ENCODE measurements at regions not wholly inside any gene's neighbourhood (a gene's known extent, or its start where the extent isn't known, plus 50 kb on each side); places are given as distances from the start of the nearest gene placed in this dataset.

DNA sequence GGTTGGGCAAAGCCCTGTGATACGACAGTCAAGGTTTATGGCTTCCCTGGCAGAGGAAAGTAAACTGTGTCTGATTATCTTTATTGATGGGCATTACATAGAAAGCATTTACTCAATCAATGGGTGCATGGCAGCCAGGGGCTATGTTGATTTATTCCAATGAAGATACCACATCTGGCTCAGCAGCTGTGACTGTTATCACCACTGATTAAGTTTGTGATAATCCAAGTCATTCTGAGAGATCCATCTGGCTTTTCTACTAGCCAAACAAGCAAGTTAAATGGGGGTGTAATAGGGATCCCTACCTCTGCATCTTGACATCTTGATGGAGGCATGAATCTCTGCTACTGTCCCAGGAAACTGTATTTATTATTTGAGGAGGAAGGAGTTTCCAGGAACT lies 86.7 kb downstream of the KLF6 start (continued):
- TF ChIP-seq FOXM1 (IDR thresholded peaks at IDR 0.05; ENCODE audit: low read depth) (no peak), YY1 (IDR thresholded peaks at IDR 0.05; ENCODE audit: low read depth) (no peak), GATA2 (CRISPR knock-in tag; IDR thresholded peaks at IDR 0.05) (peak; percentile 51), ELF1 (IDR thresholded peaks at IDR 0.05) (no peak)
- TF ChIP-seq, protein P1, sequence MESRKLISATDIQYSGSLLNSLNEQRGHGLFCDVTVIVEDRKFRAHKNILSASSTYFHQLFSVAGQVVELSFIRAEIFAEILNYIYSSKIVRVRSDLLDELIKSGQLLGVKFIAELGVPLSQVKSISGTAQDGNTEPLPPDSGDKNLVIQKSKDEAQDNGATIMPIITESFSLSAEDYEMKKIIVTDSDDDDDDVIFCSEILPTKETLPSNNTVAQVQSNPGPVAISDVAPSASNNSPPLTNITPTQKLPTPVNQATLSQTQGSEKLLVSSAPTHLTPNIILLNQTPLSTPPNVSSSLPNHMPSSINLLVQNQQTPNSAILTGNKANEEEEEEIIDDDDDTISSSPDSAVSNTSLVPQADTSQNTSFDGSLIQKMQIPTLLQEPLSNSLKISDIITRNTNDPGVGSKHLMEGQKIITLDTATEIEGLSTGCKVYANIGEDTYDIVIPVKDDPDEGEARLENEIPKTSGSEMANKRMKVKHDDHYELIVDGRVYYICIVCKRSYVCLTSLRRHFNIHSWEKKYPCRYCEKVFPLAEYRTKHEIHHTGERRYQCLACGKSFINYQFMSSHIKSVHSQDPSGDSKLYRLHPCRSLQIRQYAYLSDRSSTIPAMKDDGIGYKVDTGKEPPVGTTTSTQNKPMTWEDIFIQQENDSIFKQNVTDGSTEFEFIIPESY (IDR thresholded peaks at IDR 0.05; ENCODE audit: borderline replicate concordance, low read depth) = no peak

DNA sequence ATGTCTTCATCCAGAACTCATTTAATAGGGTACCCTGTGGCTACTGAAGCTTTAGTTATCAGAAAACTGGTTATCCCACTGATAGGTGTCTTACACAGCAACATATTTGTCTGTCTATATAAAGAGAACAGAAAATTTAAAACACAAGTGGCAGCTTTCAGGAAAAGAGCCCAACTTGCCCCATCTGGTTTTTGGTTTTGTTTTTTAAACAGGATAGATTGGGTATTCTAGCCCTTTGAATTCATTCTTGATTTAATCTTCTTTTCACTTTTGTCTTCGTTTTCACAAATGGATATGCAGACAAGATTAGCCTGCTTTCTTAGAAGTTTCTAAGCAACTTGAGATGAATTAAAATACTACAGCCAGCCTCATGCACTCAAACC lies 91.3 kb downstream of the KLF6 start:
- POLR2A ChIA-PET = no interaction called here

More for the DNA sequence above, 91.3 kb downstream of the KLF6 start:
- H3K4me3 ChIP-seq (ENCODE audit: low read depth in 2 of 2, low read length in 1 of 2) = no peak overlapping the region
- no peak overlapping the region for H3K9ac ChIP-seq
- H3K9me2 ChIP-seq = no peaks in the 10 kb centered on the region; the same call in 1 of the 2 replicates
- TF ChIP-seq, protein P2, sequence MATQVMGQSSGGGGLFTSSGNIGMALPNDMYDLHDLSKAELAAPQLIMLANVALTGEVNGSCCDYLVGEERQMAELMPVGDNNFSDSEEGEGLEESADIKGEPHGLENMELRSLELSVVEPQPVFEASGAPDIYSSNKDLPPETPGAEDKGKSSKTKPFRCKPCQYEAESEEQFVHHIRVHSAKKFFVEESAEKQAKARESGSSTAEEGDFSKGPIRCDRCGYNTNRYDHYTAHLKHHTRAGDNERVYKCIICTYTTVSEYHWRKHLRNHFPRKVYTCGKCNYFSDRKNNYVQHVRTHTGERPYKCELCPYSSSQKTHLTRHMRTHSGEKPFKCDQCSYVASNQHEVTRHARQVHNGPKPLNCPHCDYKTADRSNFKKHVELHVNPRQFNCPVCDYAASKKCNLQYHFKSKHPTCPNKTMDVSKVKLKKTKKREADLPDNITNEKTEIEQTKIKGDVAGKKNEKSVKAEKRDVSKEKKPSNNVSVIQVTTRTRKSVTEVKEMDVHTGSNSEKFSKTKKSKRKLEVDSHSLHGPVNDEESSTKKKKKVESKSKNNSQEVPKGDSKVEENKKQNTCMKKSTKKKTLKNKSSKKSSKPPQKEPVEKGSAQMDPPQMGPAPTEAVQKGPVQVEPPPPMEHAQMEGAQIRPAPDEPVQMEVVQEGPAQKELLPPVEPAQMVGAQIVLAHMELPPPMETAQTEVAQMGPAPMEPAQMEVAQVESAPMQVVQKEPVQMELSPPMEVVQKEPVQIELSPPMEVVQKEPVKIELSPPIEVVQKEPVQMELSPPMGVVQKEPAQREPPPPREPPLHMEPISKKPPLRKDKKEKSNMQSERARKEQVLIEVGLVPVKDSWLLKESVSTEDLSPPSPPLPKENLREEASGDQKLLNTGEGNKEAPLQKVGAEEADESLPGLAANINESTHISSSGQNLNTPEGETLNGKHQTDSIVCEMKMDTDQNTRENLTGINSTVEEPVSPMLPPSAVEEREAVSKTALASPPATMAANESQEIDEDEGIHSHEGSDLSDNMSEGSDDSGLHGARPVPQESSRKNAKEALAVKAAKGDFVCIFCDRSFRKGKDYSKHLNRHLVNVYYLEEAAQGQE (IDR thresholded peaks at IDR 0.05; ENCODE audit: low read depth, low read length) = no peak
- no peak for TF ChIP-seq TAF1 (IDR thresholded peaks at IDR 0.05; ENCODE audit: borderline replicate concordance, low read depth, low read length)
- TF ChIP-seq NRF1 (IDR thresholded peaks at IDR 0.05; ENCODE audit: low read depth, low read length) = no peak
- TF ChIP-seq SIN3A (IDR thresholded peaks at IDR 0.05; ENCODE audit: borderline replicate concordance, low read depth, low read length) = no peak
- no peak for TF ChIP-seq EZH2phosphoT487 (IDR thresholded peaks at IDR 0.05; ENCODE audit: borderline replicate concordance, low read depth)
- no peak for TF ChIP-seq FOXJ3 (CRISPR knock-in tag; IDR thresholded peaks at IDR 0.05)
- no peak for TF ChIP-seq RAD21 (IDR thresholded peaks at IDR 0.05; ENCODE audit: low read length)
- no peak for TF ChIP-seq FOXM1 (IDR thresholded peaks at IDR 0.05; ENCODE audit: low read depth)
- TF ChIP-seq, protein P3, sequence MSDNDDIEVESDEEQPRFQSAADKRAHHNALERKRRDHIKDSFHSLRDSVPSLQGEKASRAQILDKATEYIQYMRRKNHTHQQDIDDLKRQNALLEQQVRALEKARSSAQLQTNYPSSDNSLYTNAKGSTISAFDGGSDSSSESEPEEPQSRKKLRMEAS (IDR thresholded peaks at IDR 0.05; ENCODE audit: low read depth) = no peak
- no peak for TF ChIP-seq MXI1 (IDR thresholded peaks at IDR 0.05; ENCODE audit: low read depth, low read length)
- no peak for TF ChIP-seq CHD2 (IDR thresholded peaks at IDR 0.05; ENCODE audit: low read length, partially characterized antibody)
- TF ChIP-seq, protein P4, sequence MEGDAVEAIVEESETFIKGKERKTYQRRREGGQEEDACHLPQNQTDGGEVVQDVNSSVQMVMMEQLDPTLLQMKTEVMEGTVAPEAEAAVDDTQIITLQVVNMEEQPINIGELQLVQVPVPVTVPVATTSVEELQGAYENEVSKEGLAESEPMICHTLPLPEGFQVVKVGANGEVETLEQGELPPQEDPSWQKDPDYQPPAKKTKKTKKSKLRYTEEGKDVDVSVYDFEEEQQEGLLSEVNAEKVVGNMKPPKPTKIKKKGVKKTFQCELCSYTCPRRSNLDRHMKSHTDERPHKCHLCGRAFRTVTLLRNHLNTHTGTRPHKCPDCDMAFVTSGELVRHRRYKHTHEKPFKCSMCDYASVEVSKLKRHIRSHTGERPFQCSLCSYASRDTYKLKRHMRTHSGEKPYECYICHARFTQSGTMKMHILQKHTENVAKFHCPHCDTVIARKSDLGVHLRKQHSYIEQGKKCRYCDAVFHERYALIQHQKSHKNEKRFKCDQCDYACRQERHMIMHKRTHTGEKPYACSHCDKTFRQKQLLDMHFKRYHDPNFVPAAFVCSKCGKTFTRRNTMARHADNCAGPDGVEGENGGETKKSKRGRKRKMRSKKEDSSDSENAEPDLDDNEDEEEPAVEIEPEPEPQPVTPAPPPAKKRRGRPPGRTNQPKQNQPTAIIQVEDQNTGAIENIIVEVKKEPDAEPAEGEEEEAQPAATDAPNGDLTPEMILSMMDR (IDR thresholded peaks at IDR 0.05) = no peak
- no peaks in the 10 kb centered on the region for H3K9me3 ChIP-seq
- peaks cover 0 to 3% of the 10 kb centered on the region in 2 experiments; a peak in 2 of 4 replicates for H3K4me1 ChIP-seq (ENCODE audit: control insufficient read depth in 1 of 2, insufficient read depth in 2 of 2, low read depth in 1 of 2, low read length in 1 of 2)
- DNase-seq = no peak
- H3K36me3 ChIP-seq (replicated peaks in 1 of 2; ENCODE audit: control insufficient read depth in 1 of 2, insufficient read depth in 2 of 2, low read length in 1 of 2) = no peaks in the 10 kb centered on the region
- no peak overlapping the region for H2AFZ ChIP-seq (ENCODE audit: low read depth)
- H3K79me2 ChIP-seq (ENCODE audit: insufficient read depth) = no peaks in the 10 kb centered on the region
- H3K4me2 ChIP-seq = no peak overlapping the region
- 76% methylated on average over 1 of the region's 1 CpG for WGBS (ENCODE audit: low lambda C conversion rate)
- H3K27ac ChIP-seq (ENCODE audit: low read depth in 2 of 2, low read length in 1 of 2) = no peak overlapping the region
- no peaks in the 10 kb centered on the region for H4K20me1 ChIP-seq (ENCODE audit: insufficient read depth)
- CTCF ChIA-PET = no interaction called here
- no peaks in the 10 kb centered on the region for H3F3A ChIP-seq (replicated peaks; ENCODE audit: insufficient read depth)
- no peaks in the 10 kb centered on the region for H3K27me3 ChIP-seq (ENCODE audit: insufficient read depth)

Data from SK-N-SH (cell line).